ENCODE measurements at regions not wholly inside any gene's neighbourhood (a gene's known extent, or its start where the extent isn't known, plus 50 kb on each side); places are given as distances from the start of the nearest gene placed in this dataset.

DNA sequence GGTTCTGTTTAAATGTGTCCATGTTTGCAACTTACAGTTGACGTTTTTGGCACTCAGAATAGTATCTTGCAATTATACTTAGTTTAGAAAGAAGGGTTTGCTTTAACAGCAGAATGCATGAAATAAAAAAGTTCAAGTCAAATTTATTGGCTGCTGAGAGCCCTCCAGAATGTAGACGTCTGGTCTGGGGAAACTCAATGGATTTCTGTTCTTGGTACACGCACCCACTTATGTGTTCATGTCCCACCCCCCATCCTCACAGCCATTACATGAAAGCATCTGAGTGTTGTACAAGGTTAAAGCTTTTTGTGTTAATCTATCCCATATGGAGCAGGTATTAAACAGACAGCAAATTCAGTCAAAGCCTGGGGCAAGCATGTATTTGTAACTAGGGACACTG lies 219.5 kb downstream of the SOX11 start:
- no TSS peak for BruUV-seq (replicated peaks)
- Histone ChIP-seq H3K36me3 (ENCODE audit: low read depth) (no peaks in the 10 kb centered on the region), H3F3A (ENCODE audit: insufficient read depth, low read depth) (no peaks in the 10 kb centered on the region), H4K20me1 (ENCODE audit: insufficient read depth) (no peaks in the 10 kb centered on the region), H3K4me1 (replicated peaks; ENCODE audit: insufficient read depth) (no peaks in the 10 kb centered on the region), H3K4me2 (no peak overlapping the region), H3K79me2 (ENCODE audit: low read depth) (no peaks in the 10 kb centered on the region), H3K4me3 (no peak overlapping the region), H3K9me2 (ENCODE audit: insufficient read depth) (no peaks in the 10 kb centered on the region), H3K27me3 (ENCODE audit: insufficient read depth, low read depth) (peaks cover 5% of the 10 kb centered on the region; the same call in 1 of the 2 replicates), H3K27ac (no peak overlapping the region), H3K9me3 (ENCODE audit: insufficient read depth, low read depth) (no peaks in the 10 kb centered on the region), H2AFZ (no peak overlapping the region)
- DNase-seq, result no peak
- intact Hi-C loops (cut with micrococcal nuclease; ENCODE audit: unreplicated experiment), result no loop called here
- TF ChIP-seq EZH2 (IDR thresholded peaks at IDR 0.05; ENCODE audit: low read depth), result no peak
- TF ChIP-seq, protein P1, sequence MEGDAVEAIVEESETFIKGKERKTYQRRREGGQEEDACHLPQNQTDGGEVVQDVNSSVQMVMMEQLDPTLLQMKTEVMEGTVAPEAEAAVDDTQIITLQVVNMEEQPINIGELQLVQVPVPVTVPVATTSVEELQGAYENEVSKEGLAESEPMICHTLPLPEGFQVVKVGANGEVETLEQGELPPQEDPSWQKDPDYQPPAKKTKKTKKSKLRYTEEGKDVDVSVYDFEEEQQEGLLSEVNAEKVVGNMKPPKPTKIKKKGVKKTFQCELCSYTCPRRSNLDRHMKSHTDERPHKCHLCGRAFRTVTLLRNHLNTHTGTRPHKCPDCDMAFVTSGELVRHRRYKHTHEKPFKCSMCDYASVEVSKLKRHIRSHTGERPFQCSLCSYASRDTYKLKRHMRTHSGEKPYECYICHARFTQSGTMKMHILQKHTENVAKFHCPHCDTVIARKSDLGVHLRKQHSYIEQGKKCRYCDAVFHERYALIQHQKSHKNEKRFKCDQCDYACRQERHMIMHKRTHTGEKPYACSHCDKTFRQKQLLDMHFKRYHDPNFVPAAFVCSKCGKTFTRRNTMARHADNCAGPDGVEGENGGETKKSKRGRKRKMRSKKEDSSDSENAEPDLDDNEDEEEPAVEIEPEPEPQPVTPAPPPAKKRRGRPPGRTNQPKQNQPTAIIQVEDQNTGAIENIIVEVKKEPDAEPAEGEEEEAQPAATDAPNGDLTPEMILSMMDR (conservative IDR thresholded peaks at IDR 0.05), result no peak
- CTCF ChIA-PET, result no interaction called here
- POLR2A ChIA-PET (ENCODE audit: unreplicated experiment), result no interaction called here

DNA sequence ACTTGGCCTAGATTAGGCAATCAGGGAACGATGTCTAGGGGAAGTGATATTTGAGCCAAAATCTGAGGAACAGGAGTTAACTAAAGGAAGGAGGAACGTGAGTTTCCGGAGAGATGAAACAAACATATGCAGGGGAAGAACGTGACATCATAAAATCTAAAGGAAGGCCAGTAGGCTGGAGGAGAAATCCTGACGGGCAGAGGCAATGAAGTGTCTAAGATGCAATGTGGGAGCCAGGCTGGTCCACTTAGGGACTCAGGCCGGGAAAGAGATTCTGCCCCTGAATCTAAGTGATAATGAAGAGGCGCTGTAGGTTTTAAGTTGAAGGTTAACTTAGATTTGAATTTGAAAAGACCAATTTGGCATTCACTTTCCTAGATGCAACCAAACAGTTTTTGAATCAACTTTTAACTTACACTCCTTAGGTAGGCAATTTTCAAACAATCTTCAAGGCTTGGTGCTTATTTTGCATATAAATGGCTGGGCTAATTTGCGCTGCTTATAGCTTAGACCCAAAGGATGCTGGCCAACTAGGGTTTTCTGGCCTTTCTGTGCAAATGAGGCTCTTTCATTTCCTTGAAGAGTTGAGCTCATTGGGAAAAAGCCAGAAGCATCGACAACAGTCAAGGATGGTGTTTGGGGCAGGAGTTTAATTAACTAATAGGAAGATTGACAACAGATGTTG lies 221.7 kb downstream of the SOX11 start:
- Histone ChIP-seq H2AFZ (no peak overlapping the region), H3F3A (ENCODE audit: insufficient read depth, low read depth) (no peaks in the 10 kb centered on the region), H4K20me1 (ENCODE audit: insufficient read depth) (no peaks in the 10 kb centered on the region), H3K9me3 (ENCODE audit: insufficient read depth, low read depth) (no peaks in the 10 kb centered on the region), H3K27ac (no peak overlapping the region), H3K9me2 (ENCODE audit: insufficient read depth) (no peaks in the 10 kb centered on the region), H3K4me2 (no peak overlapping the region), H3K27me3 (ENCODE audit: insufficient read depth, low read depth) (peaks cover 2% of the 10 kb centered on the region; the same call in 1 of the 2 replicates), H3K4me3 (no peak overlapping the region), H3K79me2 (ENCODE audit: low read depth) (no peaks in the 10 kb centered on the region), H3K36me3 (ENCODE audit: low read depth) (no peaks in the 10 kb centered on the region), H3K4me1 (replicated peaks; ENCODE audit: insufficient read depth) (no peaks in the 10 kb centered on the region)
- intact Hi-C loops (cut with micrococcal nuclease; ENCODE audit: unreplicated experiment), result no loop called here
- POLR2A ChIA-PET (ENCODE audit: unreplicated experiment), result no interaction called here
- CTCF ChIA-PET, result no interaction called here
- no peak for DNase-seq
- TF ChIP-seq EZH2 (IDR thresholded peaks at IDR 0.05; ENCODE audit: low read depth), result no peak
- TF ChIP-seq, protein P1 (conservative IDR thresholded peaks at IDR 0.05), result no peak
- BruUV-seq (replicated peaks), result no TSS peak

DNA sequence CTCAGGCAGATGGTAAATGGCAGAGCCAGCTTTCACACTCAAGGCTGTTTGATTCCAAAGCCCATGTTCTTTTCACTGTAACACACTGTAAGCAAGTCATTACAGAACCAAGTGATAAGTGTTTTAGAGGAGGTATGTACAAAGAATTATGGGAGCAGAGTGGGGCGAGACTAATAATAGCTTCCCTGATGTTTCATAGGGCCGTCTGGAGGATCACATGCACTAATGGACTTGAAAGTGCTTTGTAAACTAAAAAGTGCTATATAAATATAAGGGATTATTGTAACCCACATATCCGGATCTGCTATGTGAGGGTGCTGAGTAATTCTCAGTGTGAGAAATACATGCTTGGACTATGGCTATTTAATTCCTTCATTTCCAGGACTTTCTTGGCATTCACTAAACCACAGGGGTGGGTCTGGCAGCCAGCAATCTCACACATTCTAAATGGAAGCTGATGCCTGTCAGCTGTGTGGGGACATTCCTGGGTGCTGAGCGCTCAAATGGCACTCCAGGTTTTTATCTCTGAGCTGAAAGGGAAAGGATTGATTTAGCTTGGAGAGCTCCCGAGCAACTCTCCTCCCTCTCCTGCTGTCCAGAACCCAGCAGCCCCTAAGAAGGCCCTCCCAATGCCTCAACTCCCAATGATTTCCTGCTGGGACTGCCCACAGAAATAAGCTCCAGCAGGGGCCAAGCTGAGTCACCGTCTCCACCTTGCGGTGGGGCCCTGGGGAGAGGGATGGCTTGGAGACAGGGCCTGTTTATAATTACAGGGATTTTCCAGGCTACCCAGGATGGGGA lies 222.8 kb downstream of the SOX11 start:
- no peak overlapping the region for H3K4me2 ChIP-seq
- no peak for DNase-seq
- ChIA-PET POLR2A (ENCODE audit: unreplicated experiment) (no interaction called here), CTCF (interaction anchor here (0.6 kb wide), 1 partner anchor 1956 kb away, joined by 6 read pairs; no protein-coding TSS in a partner anchor)
- TF ChIP-seq, protein P1 (conservative IDR thresholded peaks at IDR 0.05), result no peak
- TF ChIP-seq EZH2 (IDR thresholded peaks at IDR 0.05; ENCODE audit: low read depth), result no peak
- no peak overlapping the region for H3K4me3 ChIP-seq
- H2AFZ ChIP-seq, result no peak overlapping the region
- no peaks in the 10 kb centered on the region for H4K20me1 ChIP-seq (ENCODE audit: insufficient read depth)
- H3K36me3 ChIP-seq (ENCODE audit: low read depth), result no peaks in the 10 kb centered on the region
- no peaks in the 10 kb centered on the region for H3K4me1 ChIP-seq (replicated peaks; ENCODE audit: insufficient read depth)
- intact Hi-C loops (cut with micrococcal nuclease; ENCODE audit: unreplicated experiment), result loop anchor here (5.0 kb wide), 1 partner anchor 1958 kb away; no protein-coding TSS in a partner anchor
- BruUV-seq (replicated peaks), result no TSS peak
- no peaks in the 10 kb centered on the region for H3F3A ChIP-seq (ENCODE audit: insufficient read depth, low read depth)
- no peaks in the 10 kb centered on the region for H3K79me2 ChIP-seq (ENCODE audit: low read depth)
- no peak overlapping the region for H3K27ac ChIP-seq
- H3K9me2 ChIP-seq (ENCODE audit: insufficient read depth), result no peaks in the 10 kb centered on the region
- H3K9me3 ChIP-seq (ENCODE audit: insufficient read depth, low read depth), result no peaks in the 10 kb centered on the region
- H3K27me3 ChIP-seq (ENCODE audit: insufficient read depth, low read depth), result no peaks in the 10 kb centered on the region

Data from PC-9 (cell line).